Trophoblast cell (in vitro differentiated cells and primary cell): ENCODE measurements at regions not wholly inside any gene's neighbourhood (a gene's known extent, or its start where the extent isn't known, plus 50 kb on each side); places are given as distances from the start of the nearest gene placed in this dataset.

ENCODE experiments used
- DNase-seq, 2 donors: peaks; one replicate each; pipeline ENCODE4 v3.0.0-alpha.2; 2016
- H2AFZ ChIP-seq: 2 replicates; pipeline ENCODE4 v1.6.1; 2013; ENCODE audit warnings: low read length, moderate library complexity, mild to moderate bottlenecking; ENCODE audit not compliant: insufficient read depth, poor library complexity
- H2AK5ac ChIP-seq: 2 replicates; pipeline ENCODE4 v1.6.1; 2013; ENCODE audit warnings: mild to moderate bottlenecking, low read length
- H2BK120ac ChIP-seq: 2 replicates; pipeline ENCODE4 v1.6.1; 2013; ENCODE audit warnings: low read length, mild to moderate bottlenecking, moderate library complexity; ENCODE audit not compliant: insufficient read depth, poor library complexity
- H2BK12ac ChIP-seq: 2 replicates; pipeline ENCODE4 v1.6.1; 2013; ENCODE audit warnings: mild to moderate bottlenecking, low read length, moderate library complexity
- H2BK5ac ChIP-seq: 2 replicates; pipeline ENCODE4 v1.6.1; 2013; ENCODE audit warnings: low read length, low read depth, moderate library complexity, mild to moderate bottlenecking; ENCODE audit not compliant: poor library complexity
- H3K14ac ChIP-seq: 2 replicates; pipeline ENCODE4 v1.6.1; 2013; ENCODE audit warnings: mild to moderate bottlenecking, low read length
- H3K18ac ChIP-seq: 2 replicates; pipeline ENCODE4 v1.6.1; 2013; ENCODE audit warnings: mild to moderate bottlenecking, low read length
- H3K23ac ChIP-seq: 2 replicates; pipeline ENCODE4 v1.6.1; 2013; ENCODE audit warnings: low read length
- H3K27ac ChIP-seq: 2 replicates; pipeline ENCODE4 v1.5.1; 2013; ENCODE audit warnings: low read depth, mild to moderate bottlenecking, inconsistent platforms, low read length, moderate library complexity
- H3K27me3 ChIP-seq: 2 replicates; pipeline ENCODE4 v1.6.1; 2013; ENCODE audit warnings: inconsistent platforms, mild to moderate bottlenecking, low read length, moderate library complexity; ENCODE audit not compliant: insufficient read depth
- H3K36me3 ChIP-seq, 2 experiments: 1 replicate in 1 of 2; 2 replicates in 1 of 2; pipeline ENCODE4 v1.6.1; 2013; ENCODE audit warnings: low read length in 2 of 2, mild to moderate bottlenecking in 2 of 2, moderate library complexity in 1 of 2; ENCODE audit not compliant: insufficient read depth in 2 of 2, control insufficient read depth in 1 of 2
- H3K4ac ChIP-seq: 2 replicates; pipeline ENCODE4 v1.6.1; 2013; ENCODE audit warnings: low read depth, mild to moderate bottlenecking, low read length, moderate library complexity
- H3K4me1 ChIP-seq, 2 experiments: 1 replicate in 1 of 2; 2 replicates in 1 of 2; pipeline ENCODE4 v1.6.1; 2013; ENCODE audit warnings: low read length in 2 of 2, mild to moderate bottlenecking in 2 of 2, moderate library complexity in 1 of 2; ENCODE audit not compliant: insufficient read depth in 2 of 2, control insufficient read depth in 1 of 2
- H3K4me2 ChIP-seq: 2 replicates; pipeline ENCODE4 v1.6.1; 2013; ENCODE audit warnings: inconsistent platforms, mild to moderate bottlenecking, low read length, moderate library complexity
- H3K4me3 ChIP-seq: 2 replicates; pipeline ENCODE4 v1.5.1; 2013; ENCODE audit warnings: mild to moderate bottlenecking, low read depth, low read length, inconsistent platforms
- H3K79me1 ChIP-seq: one replicate; pipeline ENCODE4 v1.6.1; 2013; ENCODE audit warnings: low read length
- H3K79me2 ChIP-seq: 2 replicates; pipeline ENCODE4 v1.6.1; 2013; ENCODE audit warnings: low read length, mild to moderate bottlenecking; ENCODE audit not compliant: control insufficient read depth, insufficient read depth, poor library complexity
- H3K9ac ChIP-seq: 2 replicates; pipeline ENCODE4 v1.6.1; 2013; ENCODE audit warnings: mild to moderate bottlenecking, low read length
- H3K9me3 ChIP-seq: 2 replicates; pipeline ENCODE4 v1.6.1; 2013; ENCODE audit warnings: low read depth, mild to moderate bottlenecking, control low read depth, inconsistent platforms, low read length; ENCODE audit not compliant: insufficient read depth
- H4K12ac ChIP-seq: 2 replicates; pipeline ENCODE4 v1.6.1; 2013; ENCODE audit warnings: low read depth, mild to moderate bottlenecking, low read length, moderate library complexity
- H4K8ac ChIP-seq: 2 replicates; pipeline ENCODE4 v1.6.1; 2013; ENCODE audit warnings: low read depth, mild to moderate bottlenecking, low read length, moderate library complexity
- H4K91ac ChIP-seq: one replicate; pipeline ENCODE4 v1.6.1; 2013; ENCODE audit warnings: low read depth, mild to moderate bottlenecking, low read length, moderate library complexity
- WGBS: extraction: QIAGEN DNeasy Blood & Tissue Kit; methylation state at CpG from one replicate; pipeline ENCODE4 v1.1.7; 2013; ENCODE audit warnings: missing lambda C conversion rate; ENCODE audit not compliant: insufficient read length, insufficient coverage; ENCODE audit errors: extremely low coverage; 5-methylcytosine and 5-hydroxymethylcytosine counted together

- Histone ChIP-seq H3K14ac (no peak overlapping the region), H3K4me1 (no peaks in the 10 kb centered on the region), H2BK5ac (no peak overlapping the region), H3K79me1 (no peaks in the 10 kb centered on the region), H3K4me3 (no peak overlapping the region), H4K91ac (no peak overlapping the region), H4K12ac (no peak overlapping the region), H3K27ac (no peak overlapping the region), H3K27me3 (no peaks in the 10 kb centered on the region), H3K9me3 (no peaks in the 10 kb centered on the region), H3K18ac (no peak overlapping the region), H2AFZ (no peak overlapping the region), H2AK5ac (no peak overlapping the region), H3K36me3 (no peaks in the 10 kb centered on the region), H4K8ac (no peak overlapping the region), H3K79me2 (no peaks in the 10 kb centered on the region), H2BK120ac (no peak overlapping the region), H2BK12ac (no peak overlapping the region), H3K9ac (no peak overlapping the region), H3K23ac (no peak overlapping the region), H3K4ac (no peak overlapping the region), H3K4me2 (no peak overlapping the region)
- no peak for DNase-seq
These were observed 456.3 kb upstream of the DMAC1 start for GRCh38 chr9:8255850-8256249.

GRCh38 chr9:8254541-8254940 is 455.0 kb upstream of the DMAC1 start:
- H3K9ac ChIP-seq: no peak overlapping the region
- no peak overlapping the region for H3K18ac ChIP-seq
- no peak overlapping the region for H3K23ac ChIP-seq
- H4K91ac ChIP-seq: no peak overlapping the region
- no peak overlapping the region for H2AK5ac ChIP-seq
- H3K4me1 ChIP-seq: no peaks in the 10 kb centered on the region
- H2BK120ac ChIP-seq: no peak overlapping the region
- no peak overlapping the region for H3K4me2 ChIP-seq
- H3K79me2 ChIP-seq: no peaks in the 10 kb centered on the region
- H3K14ac ChIP-seq: no peak overlapping the region
- no peak overlapping the region for H2BK5ac ChIP-seq
- DNase-seq: no peak
- no peaks in the 10 kb centered on the region for H3K27me3 ChIP-seq
- H3K9me3 ChIP-seq: no peaks in the 10 kb centered on the region
- H4K8ac ChIP-seq: no peak overlapping the region
- no peak overlapping the region for H2AFZ ChIP-seq
- WGBS: no CpG with 5 or more reads among the region's 4 CpGs
- no peak overlapping the region for H3K27ac ChIP-seq
- no peak overlapping the region for H4K12ac ChIP-seq
- no peak overlapping the region for H2BK12ac ChIP-seq
- no peaks in the 10 kb centered on the region for H3K79me1 ChIP-seq
- H3K4ac ChIP-seq: no peak overlapping the region
- no peak overlapping the region for H3K4me3 ChIP-seq
- H3K36me3 ChIP-seq: no peaks in the 10 kb centered on the region

GRCh38 chr9:8252445-8252844 is 452.9 kb upstream of the DMAC1 start:
- Histone ChIP-seq H3K36me3 (no peaks in the 10 kb centered on the region), H3K9ac (no peak overlapping the region), H2AFZ (no peak overlapping the region), H3K9me3 (no peaks in the 10 kb centered on the region), H2BK12ac (no peak overlapping the region), H3K4me2 (no peak overlapping the region), H2AK5ac (no peak overlapping the region), H3K4me3 (no peak overlapping the region), H4K12ac (no peak overlapping the region), H4K91ac (no peak overlapping the region), H3K27ac (no peak overlapping the region), H4K8ac (no peak overlapping the region), H3K27me3 (no peaks in the 10 kb centered on the region), H3K14ac (no peak overlapping the region), H3K4ac (no peak overlapping the region), H2BK5ac (no peak overlapping the region), H2BK120ac (no peak overlapping the region), H3K4me1 (no peaks in the 10 kb centered on the region), H3K23ac (no peak overlapping the region), H3K18ac (no peak overlapping the region), H3K79me2 (no peaks in the 10 kb centered on the region), H3K79me1 (no peaks in the 10 kb centered on the region)
- WGBS: no CpG with 5 or more reads among the region's 4 CpGs
- DNase-seq: no peak

- Histone ChIP-seq H3K18ac (no peak overlapping the region), H3K4me2 (no peak overlapping the region), H3K4ac (no peak overlapping the region), H3K23ac (no peak overlapping the region), H3K79me2 (no peaks in the 10 kb centered on the region), H3K4me3 (no peak overlapping the region), H4K12ac (no peak overlapping the region), H4K91ac (no peak overlapping the region), H3K9me3 (no peaks in the 10 kb centered on the region), H2AK5ac (no peak overlapping the region), H2BK120ac (no peak overlapping the region), H2BK12ac (no peak overlapping the region), H3K4me1 (no peaks in the 10 kb centered on the region), H3K27ac (no peak overlapping the region), H2AFZ (no peak overlapping the region), H3K14ac (no peak overlapping the region), H2BK5ac (no peak overlapping the region), H3K27me3 (no peaks in the 10 kb centered on the region), H4K8ac (no peak overlapping the region), H3K9ac (no peak overlapping the region), H3K36me3 (no peaks in the 10 kb centered on the region), H3K79me1 (no peaks in the 10 kb centered on the region)
- no peak for DNase-seq
These were observed 452.0 kb upstream of the DMAC1 start for GRCh38 chr9:8251566-8251965.
